ENCODE measurements at regions not wholly inside any gene's neighbourhood (a gene's known extent, or its start where the extent isn't known, plus 50 kb on each side); places are given as distances from the start of the nearest gene placed in this dataset.
"Not testable (repeated sequence)": the region's sequence is repeated elsewhere in the genome, so short reads cannot be mapped to it uniquely, and the experiment has no call there.

GRCh38 chr11:13120691-13121090 lies 111.6 kb downstream of the RASSF10 start:
- intact Hi-C loops (cut with micrococcal nuclease): no loop called here
- H3K4me3 Mint-ChIP-seq: no peak overlapping the region
- no peaks in the 10 kb centered on the region for H3K36me3 Mint-ChIP-seq
- H3K27me3 Mint-ChIP-seq: peaks cover 38% of the 10 kb centered on the region
- ChIA-PET POLR2A (no interaction called here), CTCF (no interaction called here)
- no peaks in the 10 kb centered on the region for H3K9me3 Mint-ChIP-seq
- no peaks in the 10 kb centered on the region for H3K4me1 Mint-ChIP-seq (ENCODE audit: low read depth)
- no peak overlapping the region for H3K27ac Mint-ChIP-seq
- DNase-seq: no peak

DNA sequence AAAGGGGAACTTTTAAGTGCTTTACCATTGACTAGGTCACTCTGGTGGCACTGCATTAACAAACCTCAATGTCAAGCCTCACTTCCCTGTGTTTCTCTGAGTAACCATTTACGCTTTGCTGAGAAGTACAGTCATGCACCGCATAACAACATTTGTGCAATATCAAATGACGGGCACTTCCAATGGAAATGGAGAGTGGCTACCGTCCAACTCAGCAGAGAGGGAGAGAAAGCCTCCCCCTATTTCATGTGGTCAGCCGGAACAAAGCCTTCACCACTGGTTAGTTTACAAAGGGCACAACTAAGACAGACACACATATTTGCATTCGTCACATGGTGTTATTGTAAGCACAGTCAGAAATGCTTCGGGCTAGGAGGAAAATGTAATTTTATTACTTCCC lies 117.3 kb downstream of the RASSF10 start:
- no peak overlapping the region for H3K4me3 Mint-ChIP-seq
- H3K9me3 Mint-ChIP-seq: no peaks in the 10 kb centered on the region
- intact Hi-C loops (cut with micrococcal nuclease): no loop called here
- ChIA-PET CTCF (no interaction called here), POLR2A (no interaction called here)
- H3K36me3 Mint-ChIP-seq: no peaks in the 10 kb centered on the region
- no peak overlapping the region for H3K27ac Mint-ChIP-seq
- no peaks in the 10 kb centered on the region for H3K4me1 Mint-ChIP-seq (ENCODE audit: low read depth)
- H3K27me3 Mint-ChIP-seq: peaks cover 39% of the 10 kb centered on the region
- no peak for DNase-seq

DNA sequence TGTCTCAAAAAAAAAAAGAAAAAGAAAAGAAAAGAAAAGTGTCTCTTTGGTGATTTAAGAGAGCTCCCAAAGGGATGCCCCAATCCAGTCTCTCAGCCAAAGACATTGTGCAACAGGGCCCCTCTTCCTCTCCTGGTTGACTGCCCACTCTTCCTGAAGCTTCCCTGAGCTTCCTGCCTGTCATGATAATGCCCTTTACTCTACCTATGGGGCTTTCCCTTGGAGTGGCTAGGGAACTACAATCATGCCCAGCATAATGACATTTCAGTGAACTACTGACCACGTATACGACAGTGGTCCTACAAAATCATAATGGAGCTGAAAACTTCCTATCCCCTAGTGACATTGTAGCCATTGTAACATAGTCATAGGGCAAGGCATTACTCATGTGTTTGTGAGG lies 118.0 kb downstream of the RASSF10 start:
- H3K4me1 Mint-ChIP-seq (ENCODE audit: low read depth): no peaks in the 10 kb centered on the region
- H3K36me3 Mint-ChIP-seq: no peaks in the 10 kb centered on the region
- DNase-seq: no peak
- ChIA-PET POLR2A (no interaction called here), CTCF (no interaction called here)
- no peaks in the 10 kb centered on the region for H3K9me3 Mint-ChIP-seq
- peaks cover 38% of the 10 kb centered on the region for H3K27me3 Mint-ChIP-seq
- intact Hi-C loops (cut with micrococcal nuclease): no loop called here
- H3K4me3 Mint-ChIP-seq: no peak overlapping the region
- no peak overlapping the region for H3K27ac Mint-ChIP-seq

DNA sequence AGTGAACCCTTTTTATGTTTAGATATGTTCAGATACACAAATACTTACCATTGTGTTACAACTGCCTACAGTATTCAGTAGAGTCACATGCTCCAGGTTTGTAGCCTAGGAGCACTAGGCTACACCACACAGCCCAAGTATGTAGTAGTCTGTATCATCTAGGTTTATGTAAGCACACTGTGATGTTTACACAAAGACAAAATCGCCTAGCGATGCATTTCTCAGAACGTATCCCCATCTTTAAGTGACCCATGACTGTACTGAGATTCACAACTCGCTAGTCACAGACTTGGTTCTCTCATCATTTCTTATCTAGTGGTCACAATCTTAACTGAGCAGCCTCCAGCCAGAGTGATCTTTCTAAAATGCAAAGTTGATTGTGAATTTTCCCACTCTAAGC lies 119.2 kb downstream of the RASSF10 start:
- H3K4me1 Mint-ChIP-seq (ENCODE audit: low read depth): no peaks in the 10 kb centered on the region
- H3K27me3 Mint-ChIP-seq: peaks cover 30% of the 10 kb centered on the region
- H3K36me3 Mint-ChIP-seq: no peaks in the 10 kb centered on the region
- intact Hi-C loops (cut with micrococcal nuclease): no loop called here
- ChIA-PET CTCF (no interaction called here), POLR2A (no interaction called here)
- H3K4me3 Mint-ChIP-seq: no peak overlapping the region
- no peak overlapping the region for H3K27ac Mint-ChIP-seq
- DNase-seq: no peak
- no peaks in the 10 kb centered on the region for H3K9me3 Mint-ChIP-seq

- H3K27ac Mint-ChIP-seq: no peak overlapping the region
- intact Hi-C loops (cut with micrococcal nuclease): no loop called here
- H3K27me3 Mint-ChIP-seq: peaks cover 14% of the 10 kb centered on the region
- H3K4me3 Mint-ChIP-seq: no peak overlapping the region
- no peaks in the 10 kb centered on the region for H3K4me1 Mint-ChIP-seq (ENCODE audit: low read depth)
- no peak for DNase-seq
- no peaks in the 10 kb centered on the region for H3K9me3 Mint-ChIP-seq
- CTCF ChIA-PET: no interaction called here
- no peaks in the 10 kb centered on the region for H3K36me3 Mint-ChIP-seq
- POLR2A ChIA-PET: no interaction called here
These were observed 125.0 kb downstream of the RASSF10 start for GRCh38 chr11:13134066-13134465.

DNA sequence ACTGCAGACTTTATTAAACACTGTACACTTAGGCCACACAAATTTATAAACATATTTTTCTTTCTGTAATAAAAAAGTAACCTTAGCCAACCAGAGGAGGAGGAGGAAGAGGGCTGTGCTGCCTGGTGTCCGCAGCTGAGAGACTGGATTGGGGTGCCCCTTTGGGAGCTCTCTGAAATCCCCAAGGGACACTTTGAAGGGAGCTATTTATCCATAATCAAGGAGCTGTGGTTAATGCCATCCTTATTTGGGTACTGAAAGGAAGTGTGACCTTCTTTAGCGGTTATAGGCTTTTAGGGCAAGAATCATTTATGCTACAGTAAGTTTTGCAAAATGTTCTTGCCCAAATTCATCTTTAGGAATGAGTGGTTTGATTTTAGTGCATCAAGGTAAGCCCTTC lies 125.8 kb downstream of the RASSF10 start:
- Mint-ChIP-seq H3K27me3 (peaks cover 13% of the 10 kb centered on the region), H3K4me3 (no peak overlapping the region), H3K27ac (no peak overlapping the region), H3K36me3 (no peaks in the 10 kb centered on the region), H3K9me3 (no peaks in the 10 kb centered on the region), H3K4me1 (ENCODE audit: low read depth) (no peaks in the 10 kb centered on the region)
- CTCF ChIA-PET: no interaction called here
- no peak for DNase-seq
- POLR2A ChIA-PET: no interaction called here
- intact Hi-C loops (cut with micrococcal nuclease): no loop called here

GRCh38 chr11:13135385-13136271 lies 126.5 kb downstream of the RASSF10 start:
- ChIA-PET CTCF (interaction anchor here (0.7 kb wide), 1 partner anchor 16 kb away, joined by 3 read pairs; no protein-coding TSS in a partner anchor), POLR2A (no interaction called here)
- intact Hi-C loops (cut with micrococcal nuclease): no loop called here
- DNase-seq: no peak
- Mint-ChIP-seq H3K4me3 (no peak overlapping the region), H3K9me3 (no peaks in the 10 kb centered on the region), H3K27ac (no peak overlapping the region), H3K4me1 (ENCODE audit: low read depth) (no peaks in the 10 kb centered on the region), H3K27me3 (peaks cover 13% of the 10 kb centered on the region), H3K36me3 (no peaks in the 10 kb centered on the region)

- ChIA-PET CTCF (interaction anchor here (0.7 kb wide), 1 partner anchor 16 kb away, joined by 3 read pairs; no protein-coding TSS in a partner anchor), POLR2A (no interaction called here)
- no peak for DNase-seq
These were observed 127.1 kb downstream of the RASSF10 start for GRCh38 chr11:13136272-13136596.

GRCh38 chr11:13137844-13138301 lies 128.8 kb downstream of the RASSF10 start:
- Mint-ChIP-seq H3K4me3 (no peak overlapping the region), H3K36me3 (no peaks in the 10 kb centered on the region), H3K9me3 (no peaks in the 10 kb centered on the region), H3K27ac (no peak overlapping the region), H3K27me3 (peaks cover 12% of the 10 kb centered on the region), H3K4me1 (ENCODE audit: low read depth) (no peaks in the 10 kb centered on the region)
- no peak for DNase-seq
- CTCF ChIA-PET: no interaction called here
- intact Hi-C loops (cut with micrococcal nuclease): no loop called here
- POLR2A ChIA-PET: no interaction called here

More at GRCh38 chr11:13136272-13136596, 127.1 kb downstream of the RASSF10 start:
- H3K27me3 Mint-ChIP-seq: peaks cover 14% of the 10 kb centered on the region
- H3K27ac Mint-ChIP-seq: no peak overlapping the region
- no peaks in the 10 kb centered on the region for H3K4me1 Mint-ChIP-seq (ENCODE audit: low read depth)
- intact Hi-C loops (cut with micrococcal nuclease): no loop called here
- no peaks in the 10 kb centered on the region for H3K9me3 Mint-ChIP-seq
- no peaks in the 10 kb centered on the region for H3K36me3 Mint-ChIP-seq
- H3K4me3 Mint-ChIP-seq: no peak overlapping the region

- intact Hi-C loops (cut with micrococcal nuclease); H3K4me3 Mint-ChIP-seq; POLR2A ChIA-PET; DNase-seq; H3K4me1 Mint-ChIP-seq (ENCODE audit: low read depth); H3K36me3 Mint-ChIP-seq; H3K27ac Mint-ChIP-seq; H3K9me3 Mint-ChIP-seq; CTCF ChIA-PET: not testable (repeated sequence)
- peaks cover 12% of the 10 kb centered on the region for H3K27me3 Mint-ChIP-seq
These were observed 130.0 kb downstream of the RASSF10 start for GRCh38 chr11:13139085-13139484.

DNA sequence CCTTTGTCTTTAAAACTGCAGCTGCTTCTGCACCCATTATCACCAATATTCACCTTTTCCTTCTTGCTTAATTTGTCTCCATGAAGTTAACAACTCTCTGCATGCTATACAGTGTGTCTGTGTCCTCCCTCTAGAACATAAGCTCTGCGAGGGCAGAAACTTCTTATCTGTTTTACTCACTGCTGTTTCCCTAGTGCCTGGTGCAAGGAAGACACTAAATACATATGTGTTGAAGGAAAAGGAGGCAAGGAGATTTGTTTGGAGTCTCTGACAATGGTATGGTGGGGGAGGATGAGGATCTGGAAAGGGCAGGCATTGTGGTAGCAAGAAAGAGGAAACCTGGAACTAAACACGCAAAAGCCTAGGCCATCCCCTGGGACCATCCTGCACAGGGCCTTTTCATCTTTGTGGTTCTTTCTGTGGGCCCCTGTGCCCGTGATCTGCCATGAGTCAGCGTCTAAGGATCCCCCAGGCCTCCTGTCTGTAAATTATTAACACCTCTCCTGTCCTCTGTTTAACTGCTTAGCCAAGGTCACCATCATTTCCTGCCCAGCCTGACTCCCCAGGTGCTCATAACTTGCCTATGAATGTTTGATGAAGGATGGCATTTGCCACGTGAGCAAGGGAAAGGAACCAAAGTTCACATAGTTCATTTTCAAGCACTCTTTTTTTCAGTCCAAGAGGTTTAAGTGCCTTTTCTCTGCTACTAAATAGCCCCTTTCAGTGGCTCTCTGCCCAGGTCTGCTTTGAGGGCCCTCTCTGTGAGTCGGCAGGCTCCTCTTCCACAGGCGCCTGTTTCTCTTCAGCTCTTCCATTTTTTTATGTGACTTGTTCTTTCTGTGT lies 131.1 kb downstream of the RASSF10 start:
- Mint-ChIP-seq H3K4me1 (ENCODE audit: low read depth) (no peaks in the 10 kb centered on the region), H3K27me3 (peaks cover 11% of the 10 kb centered on the region), H3K36me3 (no peaks in the 10 kb centered on the region), H3K9me3 (no peaks in the 10 kb centered on the region), H3K27ac (no peak overlapping the region), H3K4me3 (no peak overlapping the region)
- CTCF ChIA-PET: no interaction called here
- intact Hi-C loops (cut with micrococcal nuclease): no loop called here
- POLR2A ChIA-PET: no interaction called here
- no peak for DNase-seq

DNA sequence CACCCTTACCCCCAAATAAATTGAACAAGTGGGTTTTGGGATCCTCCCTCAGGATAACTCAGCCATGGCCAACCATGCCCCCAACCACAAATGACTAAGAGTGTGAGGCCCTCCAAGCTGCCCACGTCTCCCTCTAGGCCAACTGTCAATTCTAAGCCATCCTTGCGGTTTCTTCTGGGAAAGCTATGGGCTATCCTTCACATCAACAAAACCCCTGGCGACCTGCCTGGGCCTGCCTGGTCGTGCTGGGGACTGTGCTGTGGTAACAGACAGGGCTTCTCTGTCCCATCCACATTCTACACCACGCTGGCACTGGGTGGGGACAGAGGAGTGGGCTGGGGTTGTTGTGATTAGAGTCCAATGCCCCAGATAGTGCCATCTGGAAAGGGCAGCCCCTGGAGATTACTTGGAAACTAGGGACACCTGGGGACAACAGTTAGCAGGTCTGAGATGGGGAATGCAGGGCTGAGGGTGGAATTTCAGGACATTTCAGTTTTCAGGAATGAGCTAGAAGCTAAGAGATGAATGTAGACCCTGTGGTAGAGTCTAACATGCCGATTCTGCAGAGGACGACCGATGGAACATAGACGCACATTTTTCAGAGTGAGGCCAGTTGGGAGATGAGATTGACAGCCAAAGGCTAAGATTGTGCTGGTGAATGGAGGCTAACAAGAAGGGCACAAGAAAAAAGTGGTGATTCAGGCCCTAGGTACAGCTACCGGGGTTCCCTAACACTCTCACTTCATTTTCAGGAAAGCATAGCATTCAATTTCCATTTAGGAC lies 131.9 kb downstream of the RASSF10 start:
- POLR2A ChIA-PET: no interaction called here
- DNase-seq: no peak

More for the DNA sequence above, 131.9 kb downstream of the RASSF10 start:
- Mint-ChIP-seq H3K4me3 (no peak overlapping the region), H3K27ac (no peak overlapping the region), H3K27me3 (peaks cover 11% of the 10 kb centered on the region), H3K9me3 (no peaks in the 10 kb centered on the region), H3K36me3 (no peaks in the 10 kb centered on the region), H3K4me1 (ENCODE audit: low read depth) (no peaks in the 10 kb centered on the region)
- CTCF ChIA-PET: no interaction called here
- intact Hi-C loops (cut with micrococcal nuclease): no loop called here

All from activated CD4-positive, alpha-beta memory T cell treated with anti-CD3 and anti-CD28 coated beads for 36 hours (primary cell).